ENCODE measurements at regions not wholly inside any gene's neighbourhood (a gene's known extent, or its start where the extent isn't known, plus 50 kb on each side); places are given as distances from the start of the nearest gene placed in this dataset.

DNA sequence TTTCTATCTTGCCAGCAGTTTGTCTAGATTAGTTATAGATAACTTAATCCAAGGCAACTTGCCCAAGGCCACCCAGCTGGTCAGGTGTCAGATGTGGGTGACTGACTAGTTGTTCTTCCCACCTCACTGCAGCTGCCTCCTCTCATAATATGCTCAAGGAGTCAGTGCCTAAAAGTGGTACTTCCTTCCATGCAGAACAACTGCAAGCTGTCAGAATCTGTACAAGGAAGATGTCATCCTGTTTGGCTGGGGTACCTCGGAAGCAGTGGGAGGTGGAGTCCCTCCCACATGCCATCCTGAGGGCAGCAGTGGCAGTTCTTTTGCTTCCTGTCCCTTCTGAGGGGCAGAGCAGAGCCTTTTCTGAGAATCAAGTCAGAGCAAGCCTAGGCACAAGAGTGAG, 193.2 kb upstream of the RFC3 start:
- no peak for DNase-seq (ENCODE audit: low read depth, low spot score)

GRCh38 chr13:33626407-33626806, 191.5 kb upstream of the RFC3 start:
- DNase-seq (ENCODE audit: low read depth, low spot score), result no peak

GRCh38 chr13:33628662-33629061, 189.3 kb upstream of the RFC3 start:
- no peak for DNase-seq (ENCODE audit: low read depth, low spot score)

GRCh38 chr13:33629605-33630360, 188.2 kb upstream of the RFC3 start:
- DNase-seq (ENCODE audit: low read depth, low spot score), result no peak

- DNase-seq (ENCODE audit: low read depth, low spot score), result no peak
Observed at GRCh38 chr13:33633701-33634545, 184.0 kb upstream of the RFC3 start.

- DNase-seq (ENCODE audit: low read depth, low spot score), result no peak
Observed at GRCh38 chr13:33634546-33634982, 183.4 kb upstream of the RFC3 start.

GRCh38 chr13:33636243-33636642, 181.7 kb upstream of the RFC3 start:
- DNase-seq (ENCODE audit: low read depth, low spot score), result no peak

DNA sequence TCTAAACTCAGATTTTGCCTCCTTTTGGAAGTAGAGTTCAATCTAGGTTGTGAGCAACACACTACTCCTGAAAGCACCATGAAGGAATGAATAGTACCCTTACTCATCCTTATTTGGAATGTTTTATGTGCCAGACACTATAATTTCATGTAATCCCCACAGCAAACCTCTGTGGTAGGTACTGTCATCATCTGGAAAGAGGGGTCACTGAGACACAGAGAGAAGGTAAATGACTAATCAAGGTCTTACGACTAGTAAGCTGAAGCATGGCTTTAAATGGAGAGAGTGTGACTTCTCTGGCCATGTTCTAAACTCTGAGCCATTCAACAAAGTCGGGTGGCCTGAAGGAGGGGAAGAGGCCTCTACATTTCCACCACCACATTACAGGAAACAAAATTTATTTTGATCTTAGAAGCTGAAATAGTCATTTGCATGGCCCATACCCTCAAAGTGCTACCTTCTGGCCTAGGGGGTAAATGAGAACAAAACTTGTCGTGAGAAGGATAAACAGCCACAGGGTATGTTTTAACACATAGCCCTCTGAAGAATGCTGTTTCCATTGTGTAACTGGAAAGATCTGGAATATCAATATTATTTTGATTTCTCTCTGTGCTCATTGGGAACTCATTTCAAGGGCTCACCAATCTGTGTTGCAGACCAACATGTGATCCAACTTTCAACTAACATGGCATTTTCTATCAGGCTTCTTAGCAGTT, 180.8 kb upstream of the RFC3 start:
- no peak for DNase-seq (ENCODE audit: low read depth, low spot score)

DNA sequence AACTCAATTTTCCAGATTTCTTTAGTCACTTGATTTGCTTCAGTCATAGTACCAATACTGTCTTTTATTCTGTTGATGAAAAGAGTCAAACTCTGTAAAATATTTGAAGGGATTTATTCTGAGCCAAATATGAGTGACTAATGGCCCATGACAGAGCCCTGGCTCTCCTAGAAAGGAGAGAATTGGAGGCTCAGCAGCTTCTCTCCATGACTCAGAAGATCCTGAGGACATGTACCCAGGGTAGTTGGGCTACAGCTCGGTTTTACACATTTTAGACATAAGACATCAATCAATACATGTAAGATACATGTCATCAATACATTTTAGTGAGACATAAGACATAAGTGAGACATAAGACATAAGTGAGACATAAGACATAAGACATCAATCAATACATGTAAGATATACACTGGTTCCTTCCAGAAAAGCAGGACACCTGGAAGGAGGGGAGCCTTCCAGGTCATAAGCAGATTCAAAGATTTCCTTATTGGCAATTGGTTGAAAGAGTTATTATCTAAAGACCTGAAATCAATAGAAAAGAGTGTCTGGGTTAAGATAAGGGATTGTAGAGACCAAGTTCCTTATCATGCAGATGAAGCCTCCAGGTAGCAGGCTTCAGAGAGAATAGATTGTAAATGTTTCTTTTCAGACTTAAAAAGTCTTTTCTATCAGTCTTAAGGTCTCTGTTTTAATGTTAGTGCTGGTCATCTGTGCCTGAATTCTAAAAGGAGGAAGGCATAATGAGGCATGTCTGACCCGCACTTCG, 179.8 kb upstream of the RFC3 start:
- no peak for DNase-seq (ENCODE audit: low read depth, low spot score)

DNA sequence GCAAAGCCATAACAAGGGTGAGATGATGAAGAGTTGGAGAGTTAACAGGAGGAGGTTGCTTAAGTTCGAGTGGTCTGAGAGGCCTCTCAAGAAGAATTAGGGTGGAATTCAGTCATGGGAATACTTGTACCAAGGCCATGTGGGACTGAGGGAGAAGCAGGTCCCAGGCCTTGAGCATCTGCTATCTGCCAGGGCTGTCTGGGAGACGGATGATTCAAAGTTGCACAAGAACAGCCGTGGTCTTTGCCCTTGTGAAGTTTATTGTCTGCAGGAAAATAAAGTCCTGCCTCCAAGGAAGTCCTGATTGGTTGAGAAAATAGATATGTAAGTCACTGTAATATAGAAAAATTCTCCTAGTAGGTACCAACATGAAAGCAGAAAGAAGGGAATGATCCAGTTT, 178.8 kb upstream of the RFC3 start:
- DNase-seq (ENCODE audit: low read depth, low spot score), result no peak

DNA sequence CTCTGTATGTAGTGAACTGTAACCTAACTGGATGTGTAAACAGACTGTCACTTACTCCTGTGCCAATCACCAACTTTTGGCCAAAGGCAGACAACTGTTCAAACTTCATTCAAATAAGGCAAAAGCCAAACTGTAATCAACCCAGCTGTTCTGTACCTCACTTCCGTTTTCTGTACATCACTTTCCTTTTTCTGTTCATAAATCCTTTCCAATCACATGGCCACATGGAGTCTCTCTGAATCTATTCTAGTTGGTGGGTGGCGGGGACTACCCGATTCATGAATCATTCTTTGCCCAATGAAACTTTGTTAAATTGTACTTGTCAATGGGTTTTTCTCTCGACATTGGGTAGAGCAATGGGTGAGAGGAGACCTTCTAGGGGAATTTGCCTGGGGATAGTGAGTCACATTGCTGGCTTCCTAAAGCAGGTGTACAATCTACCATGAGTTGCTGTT, 178.3 kb upstream of the RFC3 start:
- no peak for DNase-seq (ENCODE audit: low read depth, low spot score)

DNA sequence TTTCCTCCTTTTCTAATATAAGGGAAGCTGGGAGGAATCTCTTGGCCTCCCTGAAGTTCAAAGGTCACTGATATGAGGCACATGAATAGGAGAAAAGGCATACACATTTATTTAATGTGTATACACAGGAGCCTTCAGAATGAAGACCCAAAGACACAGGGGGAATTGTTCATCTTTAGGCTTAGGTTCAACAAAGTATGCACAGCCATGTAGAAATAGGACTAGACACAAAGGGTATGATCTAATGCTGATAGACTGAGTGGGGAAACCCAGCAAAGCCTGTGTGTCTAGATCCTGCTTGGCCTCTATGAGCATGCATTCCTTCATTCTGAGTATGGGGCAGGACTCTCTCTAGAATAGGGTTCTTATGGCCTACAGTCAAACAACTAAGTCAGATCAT, 177.1 kb upstream of the RFC3 start:
- DNase-seq (ENCODE audit: low read depth, low spot score), result no peak

DNA sequence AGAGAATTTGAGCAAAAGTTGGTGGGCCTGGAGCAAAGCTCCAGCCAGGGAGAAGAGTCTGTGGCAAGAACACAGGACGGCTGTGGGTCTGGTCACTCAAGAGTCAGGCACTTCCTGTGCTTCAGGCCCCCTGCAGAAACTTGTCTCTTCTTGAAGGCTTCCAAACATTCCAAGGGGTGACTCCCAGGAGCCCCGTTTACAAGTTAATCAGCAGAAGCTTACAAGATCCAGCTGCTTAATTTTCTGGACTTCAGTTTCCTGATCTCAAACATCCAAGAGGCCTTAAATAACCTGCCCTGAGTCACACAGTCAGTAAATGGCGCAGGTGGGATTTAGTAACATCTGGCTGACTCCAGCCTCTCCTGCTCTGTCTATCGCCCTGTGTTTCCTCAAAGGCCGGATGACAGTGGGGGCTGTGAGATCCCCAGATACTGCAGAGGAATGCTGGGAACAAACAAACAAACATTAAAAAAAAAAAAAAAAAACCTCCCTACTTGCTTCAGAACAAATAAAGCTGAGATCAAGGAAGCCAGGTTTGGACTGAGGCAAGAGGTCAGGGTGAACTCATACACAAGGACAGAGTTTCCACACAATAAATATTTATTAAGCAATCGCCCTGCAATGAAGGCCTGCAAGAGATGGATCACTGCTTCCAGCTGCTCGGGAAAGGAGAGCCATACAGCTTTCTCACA, 175.4 kb upstream of the RFC3 start:
- peak; percentile 67 for DNase-seq (ENCODE audit: low read depth, low spot score)

DNA sequence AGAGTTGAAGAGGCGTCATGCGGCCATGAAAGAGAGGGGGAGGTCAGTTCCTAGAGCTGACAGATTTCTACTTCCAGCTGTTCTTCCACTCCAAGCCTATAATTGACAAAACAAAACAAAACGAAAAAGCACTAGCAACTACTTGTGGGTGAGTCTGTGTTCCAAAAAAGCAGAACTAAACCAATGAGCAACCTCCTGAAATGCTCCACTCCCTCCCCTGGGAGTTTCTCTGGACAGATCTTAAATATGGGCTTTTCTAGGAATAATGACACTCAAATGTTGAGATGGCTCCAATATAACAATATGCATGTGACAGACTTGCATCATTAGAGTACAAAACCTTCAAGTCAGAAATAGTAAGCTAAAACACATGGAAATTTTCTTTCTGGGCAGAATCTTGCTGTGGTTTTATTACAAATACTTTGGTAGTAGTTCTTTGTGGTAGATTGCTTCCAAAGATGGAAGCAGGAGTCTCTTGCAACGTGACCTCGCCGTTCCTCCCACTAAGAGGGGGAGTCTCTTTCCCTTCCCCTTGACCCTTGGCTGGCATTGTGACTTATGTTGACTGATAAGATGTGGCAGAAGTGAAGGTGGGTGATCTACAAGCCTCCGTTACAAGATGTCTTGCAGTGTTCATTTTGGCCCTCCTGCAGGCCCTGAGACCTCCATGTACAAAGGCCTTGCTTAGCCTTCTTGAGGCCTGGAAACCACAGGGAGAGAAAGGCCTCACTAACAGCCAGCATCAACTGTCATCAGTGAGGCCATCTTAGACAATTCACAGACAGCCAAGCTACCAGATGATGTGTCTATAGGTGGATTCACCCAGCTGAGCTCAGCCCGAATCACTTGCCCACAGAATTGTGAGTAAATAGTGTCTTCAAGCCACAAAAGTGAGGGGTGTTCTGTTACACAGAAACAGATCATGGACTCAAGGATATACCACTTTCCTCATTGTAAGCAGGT, 173.1 kb upstream of the RFC3 start:
- no peak for DNase-seq (ENCODE audit: low read depth, low spot score)

- no peak for DNase-seq (ENCODE audit: low read depth, low spot score)
Observed at GRCh38 chr13:33645591-33646554, 172.1 kb upstream of the RFC3 start.

DNA sequence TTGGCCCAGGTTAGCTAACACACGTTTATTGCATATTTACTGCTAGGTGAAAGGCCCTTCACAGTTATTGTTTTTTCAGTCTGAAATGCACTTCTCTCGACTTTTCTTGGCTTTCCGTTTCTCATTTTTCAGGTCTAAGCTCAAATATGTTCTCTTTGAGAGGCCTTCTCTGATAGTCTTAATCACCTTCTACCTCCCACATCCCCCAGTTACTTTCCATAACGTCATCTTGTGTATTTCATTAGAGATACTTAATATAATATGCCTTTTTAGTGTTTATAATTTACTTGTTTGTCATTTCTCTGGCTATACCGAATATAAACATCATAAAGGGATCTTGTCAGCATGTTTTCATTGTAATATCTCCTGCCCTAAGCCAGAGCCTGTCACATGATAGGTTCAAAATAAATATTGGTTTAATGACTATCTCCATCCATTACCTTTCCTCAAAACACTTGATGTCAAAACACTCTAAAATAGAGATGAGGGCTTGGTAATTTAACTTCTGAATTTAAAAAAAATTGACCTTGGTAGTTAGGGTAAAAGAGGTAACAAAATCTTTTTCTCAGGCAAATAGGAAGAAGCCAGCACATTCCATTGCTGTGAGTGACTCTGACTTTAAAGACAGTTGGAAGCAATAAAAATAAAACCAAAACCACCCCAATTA, 168.6 kb upstream of the RFC3 start:
- no peak for DNase-seq (ENCODE audit: low read depth, low spot score)

DNA sequence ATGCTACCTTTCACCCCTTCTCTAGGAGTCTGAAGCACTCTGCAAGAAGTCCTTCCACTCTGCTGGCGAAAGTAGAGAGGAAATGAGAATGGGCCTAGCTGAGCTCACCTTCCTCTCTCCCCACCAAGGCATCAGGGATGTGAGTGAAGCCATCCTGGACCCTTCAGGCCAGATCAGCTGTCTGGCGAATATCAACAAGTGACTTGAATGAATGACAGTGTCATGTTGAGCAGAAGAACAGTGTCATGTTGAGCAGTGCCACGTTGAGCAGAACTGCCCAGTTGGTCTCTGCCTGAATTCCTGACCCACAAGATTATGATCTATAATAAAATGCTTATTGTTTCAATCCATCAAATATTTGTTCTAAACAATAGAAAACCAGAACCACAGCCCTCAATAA, 166.2 kb upstream of the RFC3 start:
- DNase-seq (ENCODE audit: low read depth, low spot score), result no peak

- no peak for DNase-seq (ENCODE audit: low read depth, low spot score)
Observed at GRCh38 chr13:33657274-33657673, 160.7 kb upstream of the RFC3 start.
